ENCODE measurements at regions not wholly inside any gene's neighbourhood (a gene's known extent, or its start where the extent isn't known, plus 50 kb on each side); places are given as distances from the start of the nearest gene placed in this dataset.

- TF ChIP-seq CTCF (IDR thresholded peaks at IDR 0.05; ENCODE audit: low read depth, low read length, poor library complexity, severe bottlenecking) (no peak), EZH2phosphoT487 (IDR thresholded peaks at IDR 0.05; ENCODE audit: borderline replicate concordance, low read length) (no peak)
Measured at GRCh38 chr6:164359036-164359435, 944.5 kb downstream of the QKI start.
